GM12874 (cell line): ENCODE measurements at regions not wholly inside any gene's neighbourhood (a gene's known extent, or its start where the extent isn't known, plus 50 kb on each side); places are given as distances from the start of the nearest gene placed in this dataset.

Source experiments
- CTCF ChIP-seq: IDR thresholded peaks from 2 replicates; pipeline ENCODE4 v1.5.1; 2011; ENCODE audit warnings: low read depth, mild to moderate bottlenecking, control low read depth, low read length, moderate library complexity; ENCODE audit not compliant: insufficient read depth

- TF ChIP-seq CTCF = no peak
Measured at GRCh38 chr5:114297915-114298314, 64.0 kb upstream of the KCNN2 start.

- peak; percentile 20; the same call in 1 of the 2 replicates for TF ChIP-seq CTCF
Measured at GRCh38 chr5:114305402-114306207, 56.3 kb upstream of the KCNN2 start.

- no peak for TF ChIP-seq CTCF
Measured at GRCh38 chr5:114308017-114308416, 53.9 kb upstream of the KCNN2 start.

GRCh38 chr5:114308508-114308907 is 53.4 kb upstream of the KCNN2 start:
- no peak for TF ChIP-seq CTCF

GRCh38 chr5:114310666-114311065 is 51.2 kb upstream of the KCNN2 start:
- TF ChIP-seq CTCF = no peak

GRCh38 chr5:114311281-114311680 is 50.6 kb upstream of the KCNN2 start:
- no peak for TF ChIP-seq CTCF

- no peak for TF ChIP-seq CTCF
Measured at GRCh38 chr5:114311968-114312367, 49.9 kb upstream of the KCNN2 start.
